ENCODE measurements at regions not wholly inside any gene's neighbourhood (a gene's known extent, or its start where the extent isn't known, plus 50 kb on each side); places are given as distances from the start of the nearest gene placed in this dataset.

DNA sequence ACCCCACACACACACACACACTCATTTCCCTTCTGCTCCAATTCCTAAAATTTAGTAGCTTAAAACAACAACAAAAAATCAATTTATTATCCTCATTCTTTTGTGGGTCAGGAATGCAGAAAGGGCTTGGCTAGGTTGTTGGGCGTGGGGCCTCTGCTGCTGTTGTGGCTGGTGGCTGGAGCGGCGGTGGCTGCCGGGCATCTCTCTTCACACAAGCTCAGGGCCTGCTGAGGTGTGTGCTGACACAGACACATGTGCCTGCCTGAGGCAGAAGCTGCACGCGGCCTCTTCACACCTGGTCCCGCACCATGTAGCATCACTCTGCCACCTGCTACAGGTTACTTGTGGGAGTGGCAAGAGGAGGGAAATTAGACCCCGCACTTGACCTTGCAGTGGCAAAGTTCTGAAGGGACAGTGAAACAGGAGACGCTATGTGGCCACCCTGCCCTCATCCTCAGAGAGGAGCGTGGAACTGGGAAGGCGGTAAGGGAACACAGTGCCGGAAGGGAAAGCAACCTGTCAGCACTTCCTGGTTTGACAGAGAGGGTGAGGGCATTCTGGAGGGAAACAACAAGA lies 64.0 kb upstream of the PRR20G start:
- no peak for TF ChIP-seq POLR2A (IDR thresholded peaks at IDR 0.05)
- no peak for TF ChIP-seq EP300 (IDR thresholded peaks at IDR 0.05)

Measured in sigmoid colon (tissue), 4 donors.